Posterior vena cava (tissue), 2 donors: ENCODE measurements at regions not wholly inside any gene's neighbourhood (a gene's known extent, or its start where the extent isn't known, plus 50 kb on each side); places are given as distances from the start of the nearest gene placed in this dataset.
"Not testable (repeated sequence)": the region's sequence is repeated elsewhere in the genome, so short reads cannot be mapped to it uniquely, and the experiment has no call there.

Experiments used
- DNase-seq: peaks from one replicate; pipeline ENCODE4 v3.0.0-alpha.2; 2020; ENCODE audit warnings: low spot score
- intact Hi-C, 2 donors: fragments of 100-400 bp; cut with DNase I; formaldehyde crosslinking; loops; one replicate each; pipeline versions ENCODE4 v1.14.1 to v1.14.2; 2022 to 2023
- donor health status: DM: yes; HTN: yes; CAD: no.
- donor health status: DM: yes; HTN: yes; CAD: no.

DNA sequence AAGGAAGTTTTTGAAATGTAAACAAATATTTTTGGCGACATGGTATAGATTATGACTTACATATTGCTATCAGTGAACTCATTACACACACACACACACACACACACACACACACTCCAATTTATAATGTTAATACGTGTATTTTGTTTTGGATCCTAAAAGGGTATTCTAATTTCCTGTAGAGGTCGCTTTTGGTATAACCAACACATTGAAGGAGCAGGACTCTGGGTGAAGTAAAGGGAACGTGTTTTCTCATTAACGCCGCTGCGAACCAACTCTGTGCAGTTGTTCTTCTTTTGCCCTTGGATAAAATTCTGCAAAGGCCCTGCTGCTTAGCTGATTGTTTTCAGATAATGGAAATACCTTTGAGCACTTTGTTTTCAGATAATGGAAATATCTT is 190.4 kb downstream of the PMAIP1 start:
- DNase-seq = no peak
- intact Hi-C loops = no loop called here

DNA sequence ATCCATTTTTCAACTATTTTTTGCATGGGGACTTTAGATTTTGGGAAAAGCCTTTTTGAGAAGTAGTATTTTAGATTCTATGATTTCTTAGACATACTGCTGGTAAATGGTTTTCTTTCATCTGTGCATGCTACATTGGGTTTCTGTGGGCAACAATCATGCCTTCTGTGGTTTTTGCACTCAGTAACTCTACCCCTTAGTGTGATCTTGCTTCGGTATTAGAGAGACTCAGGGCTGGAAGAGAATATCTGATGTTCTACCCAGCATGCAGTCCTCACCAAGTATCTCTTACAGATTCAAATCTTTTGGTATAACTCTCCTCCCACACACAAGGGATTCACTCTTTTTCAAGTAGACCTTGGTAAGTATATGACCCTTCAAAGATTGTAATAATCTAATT is 183.0 kb downstream of the PMAIP1 start:
- no peak for DNase-seq
- intact Hi-C loops = no loop called here

DNA sequence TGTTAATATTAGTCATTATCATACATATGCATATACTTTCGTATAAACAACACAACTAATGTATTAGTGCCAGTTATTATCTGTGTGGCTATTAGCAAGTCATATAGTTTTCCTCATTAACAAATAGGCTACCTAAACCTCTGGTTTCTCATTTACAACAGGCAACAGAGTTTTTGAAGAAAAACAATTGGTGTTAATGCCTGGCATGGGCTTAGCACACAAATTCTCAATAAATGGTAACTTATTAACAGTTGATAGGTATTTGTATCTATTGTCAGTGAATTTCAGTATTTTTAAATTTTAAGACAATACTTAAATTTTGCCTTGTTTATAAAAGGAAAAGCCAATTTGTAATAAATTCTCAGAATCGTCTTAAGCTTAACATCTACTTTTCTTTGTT is 182.5 kb downstream of the PMAIP1 start:
- intact Hi-C loops = no loop called here

DNA sequence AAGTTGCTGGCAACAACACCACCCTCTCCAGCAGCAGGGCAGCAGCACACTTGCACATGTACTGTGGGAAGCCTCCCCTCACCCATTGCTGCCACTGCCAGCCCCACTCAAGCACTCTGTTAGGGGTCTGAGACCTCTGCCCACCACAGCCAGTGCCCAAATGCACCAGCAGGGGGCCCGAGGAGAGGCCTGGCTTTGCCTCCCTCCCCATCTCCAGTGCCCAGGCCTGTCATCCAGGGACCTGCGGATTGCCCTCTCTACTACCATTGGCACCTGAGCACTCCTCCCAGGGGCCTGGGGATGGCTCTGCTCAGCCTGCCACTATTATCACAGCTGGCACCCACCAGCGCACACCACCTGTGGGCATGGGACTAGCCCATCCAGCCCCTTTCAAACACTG is 175.7 kb downstream of the PMAIP1 start:
- DNase-seq = no peak

More for the DNA sequence above, 182.5 kb downstream of the PMAIP1 start:
- no peak for DNase-seq

DNA sequence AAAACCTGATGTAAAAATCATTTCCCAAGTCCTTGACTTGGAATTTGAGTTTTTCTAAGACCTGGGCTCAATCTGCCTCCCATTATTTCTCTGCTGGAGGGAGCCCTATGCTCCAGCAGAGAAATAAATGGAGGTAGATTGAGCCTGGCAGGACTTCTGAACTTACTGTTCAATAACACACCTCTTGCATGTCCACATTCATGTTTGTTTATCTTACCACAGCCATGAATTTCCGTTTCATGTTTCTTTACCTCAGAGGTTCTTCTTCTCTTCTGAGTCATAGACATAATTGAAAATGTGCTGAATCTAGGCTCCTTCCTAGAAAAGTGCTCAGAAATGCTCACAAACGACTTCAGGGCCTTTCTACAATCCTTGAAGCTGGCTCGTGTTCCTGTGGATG is 170.8 kb downstream of the PMAIP1 start:
- intact Hi-C loops = no loop called here
- no peak for DNase-seq

More for the DNA sequence above, 175.7 kb downstream of the PMAIP1 start:
- intact Hi-C loops = no loop called here

DNA sequence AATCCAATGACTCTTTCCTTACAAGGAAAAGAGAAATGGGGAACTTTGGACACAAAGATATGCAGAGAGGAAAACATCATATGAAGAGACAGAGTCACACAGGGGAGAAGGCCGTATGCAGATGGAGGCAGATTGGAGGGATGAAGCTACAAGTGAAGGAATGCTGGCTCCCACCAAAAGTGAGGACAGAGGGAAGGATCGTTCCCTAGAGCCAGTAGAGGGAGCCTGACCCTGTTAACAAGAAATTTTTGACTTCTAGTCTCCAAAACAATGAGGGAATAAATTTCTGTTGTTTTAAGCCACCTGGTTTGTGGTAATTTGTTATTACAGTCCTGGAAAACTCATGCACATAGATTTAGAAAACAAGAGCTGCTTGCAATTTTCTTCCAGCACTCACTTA is 169.3 kb downstream of the PMAIP1 start:
- DNase-seq = no peak
- intact Hi-C loops = no loop called here

DNA sequence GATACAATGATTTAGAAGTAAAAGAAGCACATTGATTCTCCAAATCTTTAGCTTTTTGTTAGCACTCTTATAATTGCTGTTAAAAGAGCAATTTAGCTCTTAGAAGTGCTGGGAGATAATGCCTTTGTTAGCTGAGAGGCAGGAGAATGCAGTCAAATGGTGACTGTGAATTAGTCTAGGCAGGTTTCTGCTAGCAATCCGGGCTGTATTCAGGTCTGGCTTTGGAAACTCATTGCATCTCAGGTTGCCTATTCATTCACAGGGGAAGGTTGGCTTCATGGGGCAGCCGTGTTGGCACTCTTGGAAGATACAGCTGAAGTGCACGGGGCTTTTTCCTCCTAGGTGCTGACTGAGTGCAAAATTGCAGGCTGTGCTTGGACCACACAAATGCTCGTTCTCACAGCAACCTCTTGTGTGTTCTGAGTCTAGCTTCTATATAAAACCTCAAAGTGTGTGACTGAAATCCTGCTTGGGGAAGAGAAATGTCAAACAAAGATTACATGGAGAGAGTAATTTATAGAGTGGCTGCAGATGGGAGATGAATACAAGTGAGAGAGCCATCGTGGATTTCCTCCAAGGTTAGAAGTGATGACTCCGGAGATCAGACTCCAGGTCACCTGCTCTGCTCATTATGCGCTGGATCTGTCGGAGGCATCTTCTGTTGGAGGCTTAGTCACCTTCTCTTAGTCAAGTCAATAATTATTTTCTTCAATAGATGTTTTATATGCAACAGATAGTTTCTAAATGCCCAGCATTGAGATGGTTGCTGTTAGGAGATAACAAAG is 167.8 kb downstream of the PMAIP1 start:
- intact Hi-C loops = no loop called here
- no peak for DNase-seq

DNA sequence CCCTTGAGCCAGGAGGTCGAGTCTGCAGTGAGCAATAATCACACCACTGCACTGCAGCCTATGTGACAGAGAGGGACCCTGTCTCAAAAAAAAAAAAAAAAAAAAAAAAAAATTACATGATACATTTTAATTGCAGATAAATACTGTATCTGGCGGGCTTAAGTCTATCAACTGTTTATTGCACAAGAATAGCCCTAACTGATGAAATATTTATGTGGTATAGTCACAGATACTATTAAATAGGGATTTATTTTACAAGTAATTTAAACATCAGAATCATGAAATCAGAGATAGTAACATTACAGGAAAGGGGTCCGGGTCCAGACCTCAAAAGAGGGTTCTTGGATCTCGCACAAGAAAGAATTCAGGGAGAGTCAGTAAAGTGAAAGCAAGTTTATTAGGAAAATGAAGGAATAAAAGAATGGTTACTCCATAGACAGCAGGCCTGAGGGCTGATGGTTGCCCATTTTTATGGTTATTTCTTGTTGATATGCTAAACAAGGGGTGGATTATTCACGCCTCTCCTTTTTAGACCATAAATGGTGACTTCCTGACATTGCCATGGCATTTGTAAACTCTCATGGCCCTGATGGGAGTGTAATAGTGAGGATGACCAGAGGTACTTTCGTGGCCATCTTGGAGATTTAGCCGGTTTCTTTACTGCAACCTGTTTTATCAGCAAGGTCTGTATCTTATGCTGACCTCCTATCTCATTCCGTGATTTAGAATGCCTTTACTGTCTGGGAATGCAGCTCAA is 166.6 kb downstream of the PMAIP1 start:
- intact Hi-C loops = no loop called here
- DNase-seq = no peak

DNA sequence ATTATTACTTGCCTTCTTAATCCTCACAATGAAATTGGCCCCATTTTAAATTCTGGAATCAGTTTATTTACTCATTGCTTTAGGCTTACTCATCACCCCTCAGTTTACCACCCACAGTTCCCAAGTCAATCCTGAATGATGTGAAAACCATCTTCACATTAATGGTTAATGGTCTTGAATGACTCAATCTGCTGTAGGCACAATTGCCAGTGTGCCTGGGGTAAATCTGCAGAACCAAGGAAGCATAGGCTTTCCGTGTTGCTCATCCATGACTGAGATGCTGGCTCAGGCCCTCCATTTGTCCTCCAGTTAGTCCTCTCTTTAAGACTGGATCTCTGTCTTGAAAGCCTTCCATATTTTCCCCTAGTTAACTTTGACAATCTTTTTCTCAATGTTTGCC is 164.5 kb downstream of the PMAIP1 start:
- intact Hi-C loops = no loop called here
- no peak for DNase-seq

DNA sequence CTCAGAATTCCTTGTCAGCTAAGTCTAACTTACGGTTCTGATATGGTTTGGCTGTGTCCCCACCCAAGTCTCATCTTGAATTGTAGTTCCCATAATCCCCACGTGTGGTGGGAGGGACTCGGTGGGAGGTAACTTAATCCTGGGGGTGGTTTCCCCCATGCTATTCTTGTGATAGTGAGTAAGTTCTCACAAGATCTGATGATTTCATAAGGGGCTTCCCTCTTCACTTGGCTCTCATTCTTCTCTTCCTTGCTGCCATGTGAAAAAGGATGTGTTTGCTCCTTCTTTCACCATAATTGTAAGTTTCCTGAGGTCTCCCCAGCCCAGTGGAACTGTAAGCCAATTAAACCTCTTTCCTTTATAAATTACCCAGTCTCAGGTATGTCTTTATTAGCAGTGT is 163.0 kb downstream of the PMAIP1 start:
- intact Hi-C loops, DNase-seq: not testable (repeated sequence)

DNA sequence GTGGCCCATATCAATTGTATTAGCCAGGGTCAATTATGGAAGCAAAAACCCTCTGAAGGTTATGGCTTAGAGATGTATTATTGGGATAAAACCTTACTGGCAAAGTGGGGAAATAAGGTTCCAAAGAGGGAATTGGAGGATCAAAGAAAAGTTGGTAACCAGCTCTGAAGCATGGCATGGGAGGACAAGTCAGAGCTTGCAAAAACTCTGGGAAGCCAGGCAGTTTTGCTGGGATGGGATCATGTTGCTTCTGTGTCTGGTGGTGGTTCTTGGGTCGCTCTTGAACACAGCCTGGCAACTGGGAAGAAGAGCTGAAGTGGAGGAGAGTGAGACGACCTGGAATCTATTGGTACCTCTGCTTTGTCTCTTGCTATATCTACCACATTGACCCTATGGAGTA is 162.6 kb downstream of the PMAIP1 start:
- DNase-seq = no peak
- intact Hi-C loops = no loop called here

DNA sequence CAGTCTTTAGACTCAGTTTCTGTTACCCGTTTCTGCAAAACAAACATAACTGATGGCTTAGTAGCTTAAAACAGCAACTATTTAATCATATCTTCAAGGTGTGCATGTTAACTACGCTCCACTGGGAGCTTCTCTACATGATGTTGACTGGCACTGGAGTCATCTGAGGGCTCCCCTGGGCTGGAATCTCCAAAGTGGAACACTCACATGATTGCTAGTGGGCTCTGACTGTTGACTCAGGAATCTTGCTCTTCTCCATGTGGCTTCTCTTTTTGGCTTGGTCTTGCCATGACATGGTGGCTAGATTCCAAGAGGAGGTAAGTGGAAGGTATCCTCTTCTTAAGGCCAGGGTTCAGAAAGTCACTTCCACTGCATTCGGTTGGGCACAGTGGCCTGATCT is 160.8 kb downstream of the PMAIP1 start:
- no peak for DNase-seq
- intact Hi-C loops = no loop called here

DNA sequence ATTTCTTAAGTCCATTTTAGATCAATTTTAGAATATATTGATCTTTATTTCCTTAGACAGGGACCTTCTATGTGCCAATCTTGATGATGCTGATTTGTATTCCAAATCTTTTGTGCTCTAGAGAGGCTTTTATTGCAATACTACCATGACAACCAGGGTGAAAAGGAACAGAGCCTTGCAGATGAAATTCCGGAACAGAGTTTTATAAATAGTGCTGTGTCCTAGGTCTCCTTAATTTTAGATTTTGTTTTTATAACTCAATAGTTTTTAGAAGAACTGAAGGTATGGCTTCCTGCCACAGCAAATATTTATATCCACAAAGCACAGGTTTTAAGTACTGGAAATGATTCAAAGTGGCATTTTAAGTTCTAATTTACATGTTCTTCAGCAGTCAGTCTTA is 160.2 kb downstream of the PMAIP1 start:
- intact Hi-C loops = no loop called here
- no peak for DNase-seq

DNA sequence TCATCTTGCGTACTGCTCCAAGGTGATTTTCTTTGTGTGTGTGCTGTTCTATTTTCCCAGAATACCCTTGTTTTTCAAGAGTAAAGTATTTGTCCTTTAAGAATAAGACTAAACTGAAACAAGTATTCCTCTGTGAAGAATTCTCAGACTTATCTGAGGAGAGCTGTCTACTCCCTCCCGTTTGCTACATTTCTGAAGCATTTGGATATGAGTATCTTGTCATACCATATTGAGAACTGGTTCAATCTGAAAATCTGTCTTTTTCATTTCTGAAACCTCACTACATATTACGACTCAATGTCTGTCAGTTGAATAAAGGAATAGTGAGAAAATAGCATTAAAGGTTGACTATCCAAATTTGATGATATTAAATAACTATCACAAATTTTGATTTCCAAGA is 159.4 kb downstream of the PMAIP1 start:
- intact Hi-C loops = no loop called here
- no peak for DNase-seq

DNA sequence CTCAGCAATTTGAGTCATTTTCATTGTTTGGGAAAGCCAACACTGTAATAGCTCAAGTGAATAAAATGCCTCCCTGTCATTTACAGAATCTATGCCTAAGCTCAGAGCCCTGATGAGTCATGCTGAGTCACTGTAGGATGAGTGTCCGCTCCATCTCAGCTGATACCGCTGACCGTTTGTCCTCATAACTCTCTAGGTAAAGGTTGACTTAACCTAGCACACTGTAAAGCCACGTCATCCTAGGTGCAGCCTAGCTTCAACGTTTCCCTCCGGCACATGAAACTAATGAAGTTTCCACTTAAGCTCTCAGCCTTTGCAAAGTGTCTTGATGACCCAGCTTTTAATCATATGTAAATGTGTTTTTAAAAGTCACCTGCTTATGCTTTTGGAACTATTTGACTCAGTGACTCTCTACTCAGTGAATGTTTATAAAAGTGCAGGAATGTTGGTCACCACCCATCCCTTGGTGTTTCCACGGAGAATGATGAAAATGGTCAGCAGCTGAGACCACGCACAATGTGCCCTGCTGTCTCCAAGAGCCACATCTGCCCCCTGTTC is 154.0 kb downstream of the PMAIP1 start:
- intact Hi-C loops = no loop called here
- DNase-seq = no peak

DNA sequence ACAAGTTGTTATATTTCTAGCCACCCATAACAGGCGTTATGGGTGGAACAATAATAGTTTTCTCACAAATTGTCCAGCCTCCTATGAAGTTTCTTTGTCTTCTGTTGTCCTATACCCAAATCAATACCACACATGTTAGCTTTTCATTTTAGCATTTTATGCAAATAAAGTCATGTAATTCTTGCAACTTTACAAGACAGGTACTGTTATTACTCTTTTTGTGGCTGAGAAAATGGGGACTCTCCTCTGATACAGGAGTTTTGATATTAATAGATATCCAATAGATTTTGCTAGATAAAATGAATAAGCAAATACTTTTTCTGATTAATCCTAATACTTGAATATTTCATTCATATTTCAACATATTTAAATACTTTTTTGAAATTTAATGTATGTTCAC is 151.0 kb downstream of the PMAIP1 start:
- intact Hi-C loops = no loop called here
- no peak for DNase-seq

DNA sequence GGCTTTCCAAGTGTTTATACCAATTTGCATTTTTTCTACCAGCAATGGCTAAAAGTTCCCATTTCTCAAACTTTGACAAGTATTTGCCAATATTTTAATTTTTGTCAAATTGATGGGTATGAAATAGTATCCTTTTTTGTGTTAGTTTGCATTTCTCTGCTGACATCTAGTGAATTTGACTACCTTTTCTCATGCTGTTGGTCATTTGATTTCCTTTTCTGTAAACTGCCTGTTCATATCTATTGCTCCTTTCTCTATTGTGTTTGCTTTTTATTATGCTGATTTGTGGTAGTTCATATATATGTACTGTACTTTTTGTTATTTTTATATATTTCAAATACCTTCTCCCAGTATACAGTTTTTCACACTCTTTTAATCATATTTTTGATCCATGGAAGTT is 149.4 kb downstream of the PMAIP1 start:
- intact Hi-C loops = no loop called here
- no peak for DNase-seq

DNA sequence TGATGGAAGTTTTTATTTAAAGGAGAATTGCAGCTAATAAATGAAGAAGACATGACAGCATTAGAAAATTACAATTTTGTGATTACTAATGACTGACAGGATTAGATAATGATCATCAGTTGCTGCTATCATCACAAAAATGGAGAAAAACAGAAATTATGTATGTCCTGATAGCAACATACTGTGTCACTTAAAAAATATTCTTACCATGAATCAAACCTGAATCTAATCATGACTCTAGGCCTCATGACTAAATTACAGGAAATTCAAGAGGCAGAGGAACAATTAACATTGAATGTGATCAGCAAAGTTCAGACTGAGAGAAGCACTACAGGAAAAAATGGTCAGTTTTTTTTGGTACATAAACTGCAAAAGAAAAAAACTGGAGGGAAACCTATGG is 147.8 kb downstream of the PMAIP1 start:
- intact Hi-C loops = no loop called here
- DNase-seq = no peak

DNA sequence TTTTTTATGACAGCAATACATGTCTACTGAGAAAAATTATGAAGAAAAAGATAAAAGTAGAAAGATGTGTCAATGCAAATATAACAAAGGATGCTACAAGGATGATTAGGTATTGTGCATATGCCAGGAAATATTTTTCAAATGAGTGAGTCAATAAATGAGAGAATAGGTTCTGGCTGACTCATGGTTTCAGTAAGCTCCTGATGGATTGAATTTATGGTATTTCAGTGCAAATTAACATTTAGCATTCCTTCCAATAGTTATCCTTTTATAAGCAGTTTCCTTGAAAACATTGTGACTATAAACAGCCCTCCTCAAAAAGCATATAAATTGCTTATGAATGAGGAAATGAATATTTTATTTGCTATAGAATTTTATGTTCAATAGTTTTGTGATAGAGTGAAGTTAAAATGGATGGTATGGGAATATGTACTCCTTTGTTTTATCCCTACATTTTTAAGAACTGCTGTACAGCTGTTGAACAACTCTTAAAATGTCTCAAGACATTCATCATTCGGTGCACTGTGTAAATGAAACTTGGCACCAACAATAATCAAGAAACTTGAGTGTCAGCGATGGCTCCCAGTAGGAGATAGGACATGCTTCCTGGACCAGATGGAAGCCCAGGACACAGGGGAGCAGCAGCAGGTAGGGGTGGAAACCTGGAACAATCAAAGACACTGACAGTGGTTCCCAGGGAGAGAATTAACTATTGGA is 144.7 kb downstream of the PMAIP1 start:
- intact Hi-C loops = no loop called here
- no peak for DNase-seq

DNA sequence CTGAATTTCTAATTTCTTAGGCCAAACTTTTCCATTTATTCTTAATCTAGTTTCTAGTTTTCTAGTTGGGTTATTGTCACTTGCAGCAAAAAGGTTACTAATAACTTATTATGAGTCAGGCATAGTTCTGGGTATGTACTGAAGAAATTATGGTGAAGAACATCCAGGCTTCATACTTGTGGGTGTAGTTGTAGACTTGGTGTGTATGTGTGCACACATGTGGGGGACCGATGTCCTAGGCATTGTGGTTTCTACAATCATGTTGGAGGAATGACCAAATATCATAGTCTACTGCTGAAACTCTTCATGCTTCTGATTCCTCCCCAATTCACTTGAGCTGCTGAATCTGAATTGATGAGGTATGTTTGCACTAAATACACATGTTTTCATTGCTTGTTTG is 141.2 kb downstream of the PMAIP1 start:
- no peak for DNase-seq
- intact Hi-C loops = no loop called here
